NCI-H510A treated with DMSO at 0.1 percent for 48 hours (cell line): ENCODE measurements at regions not wholly inside any gene's neighbourhood (a gene's known extent, or its start where the extent isn't known, plus 50 kb on each side); places are given as distances from the start of the nearest gene placed in this dataset.
"Not testable (repeated sequence)": the region's sequence is repeated elsewhere in the genome, so short reads cannot be mapped to it uniquely, and the experiment has no call there.

Source experiments
- DNase-seq: peaks from one replicate; lab custom pipeline; 2025; lab: John Stamatoyannopoulos, UW

DNA sequence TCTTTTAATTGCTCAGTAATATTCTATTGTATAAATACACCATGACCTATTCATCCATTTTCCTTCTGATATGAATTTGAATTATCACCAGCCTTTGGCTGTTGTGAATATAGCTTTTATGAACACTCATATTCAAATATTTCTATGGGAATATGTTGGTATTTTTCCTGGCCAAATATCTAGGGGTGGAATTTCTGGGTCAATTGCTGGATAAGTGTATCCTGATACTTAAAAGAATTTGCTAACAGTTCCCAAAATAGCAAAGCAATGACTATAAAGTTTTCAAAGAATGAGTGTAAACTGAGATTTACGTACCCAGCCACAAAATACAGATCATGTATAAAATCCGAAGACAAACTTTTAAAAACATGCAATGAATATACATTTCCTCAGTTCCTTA, 148.7 kb upstream of the CLEC14A start:
- DNase-seq: no peak

DNA sequence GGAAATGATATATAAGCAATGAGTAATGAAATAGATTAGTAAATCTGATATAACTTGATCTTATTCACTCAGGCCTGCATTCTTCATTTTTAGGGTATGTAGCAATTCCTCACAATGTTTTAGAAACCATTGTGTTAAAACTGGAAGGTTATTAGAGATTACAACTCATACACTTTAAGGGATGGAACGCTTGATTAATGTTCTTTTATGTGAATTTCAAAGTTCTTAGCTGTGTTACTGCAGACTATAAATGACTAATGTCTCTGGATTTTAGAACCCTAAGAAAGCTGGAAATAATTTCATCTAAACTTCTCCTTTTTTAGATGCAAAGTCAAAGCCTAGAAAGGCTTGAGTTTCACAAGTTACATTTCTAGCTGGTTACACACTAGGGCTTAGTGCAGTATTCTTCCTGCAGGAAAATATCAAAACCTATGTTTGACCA, 148.2 kb upstream of the CLEC14A start:
- no peak for DNase-seq

DNA sequence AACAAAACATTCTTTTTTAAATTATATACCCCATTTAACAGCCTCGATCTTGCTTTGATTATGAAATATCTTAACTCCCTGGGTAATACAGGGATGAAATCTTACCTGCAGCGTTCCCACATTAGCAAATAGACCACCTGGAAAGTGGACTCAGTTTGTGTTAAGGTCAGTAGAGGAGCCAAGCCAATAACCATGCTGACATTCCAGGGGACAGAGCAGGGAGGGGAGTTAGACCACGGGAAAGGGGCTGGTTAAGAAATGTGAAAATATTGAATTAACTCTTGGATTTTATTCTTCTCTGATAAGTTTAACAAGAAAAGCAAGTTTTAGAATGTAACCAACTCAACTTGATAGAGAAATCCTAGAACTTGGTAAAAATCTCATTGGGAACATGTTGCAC, 144.9 kb upstream of the CLEC14A start:
- DNase-seq: no peak

DNA sequence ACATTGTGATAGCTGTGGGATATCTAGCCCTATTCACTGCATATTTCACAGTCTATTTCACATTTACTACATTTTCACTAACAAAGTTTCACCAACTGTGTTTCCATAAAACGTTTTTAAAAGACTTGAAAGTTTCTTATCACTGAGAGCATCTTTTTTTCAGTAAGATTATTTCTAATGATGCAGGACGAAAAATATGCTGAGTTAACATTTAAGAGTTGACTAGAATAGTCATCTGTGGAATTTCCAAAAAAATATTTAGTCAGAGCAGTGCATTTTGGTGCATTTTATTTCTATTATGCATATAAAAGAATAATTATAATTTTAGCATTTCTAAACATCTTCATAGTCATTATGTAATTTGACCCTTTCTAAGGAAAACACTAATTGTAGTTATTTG, 143.8 kb upstream of the CLEC14A start:
- no peak for DNase-seq

DNA sequence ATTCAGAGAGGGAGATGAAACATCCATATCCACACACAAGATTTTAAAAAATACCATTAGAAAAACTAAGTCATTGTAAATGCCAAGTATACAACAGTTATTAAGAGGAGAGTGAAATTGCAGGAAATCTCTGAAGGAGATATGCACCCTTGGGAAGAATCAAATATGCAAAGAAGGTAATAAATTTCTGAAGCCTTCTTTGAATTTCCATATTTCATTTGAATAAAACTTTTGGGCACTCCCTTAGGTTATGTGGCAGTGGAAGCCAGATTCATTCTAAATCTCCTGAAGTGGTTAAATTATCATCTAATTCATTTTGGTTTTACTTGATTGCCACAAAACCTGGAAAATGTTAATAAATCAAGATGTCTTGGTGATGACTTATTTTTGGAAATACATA, 138.9 kb upstream of the CLEC14A start:
- no peak for DNase-seq

DNA sequence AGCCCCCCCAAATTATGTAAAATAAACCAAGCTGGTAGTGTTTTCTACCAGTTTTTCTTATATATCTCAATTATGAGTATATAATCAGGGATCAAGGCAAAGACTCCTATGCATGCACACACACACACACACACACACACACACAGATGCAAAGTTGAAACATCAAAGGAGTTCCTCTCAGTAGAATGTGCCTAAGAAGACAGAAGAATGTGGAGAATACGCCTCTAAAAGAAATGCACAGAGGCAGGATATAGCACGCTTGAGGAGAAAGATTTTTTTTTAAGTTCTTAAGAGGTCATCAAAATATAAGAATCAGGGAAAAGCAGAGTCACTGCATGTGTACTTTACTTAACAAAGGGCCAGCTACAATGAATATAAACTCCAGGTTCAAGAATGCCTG, 138.2 kb upstream of the CLEC14A start:
- DNase-seq: no peak

DNA sequence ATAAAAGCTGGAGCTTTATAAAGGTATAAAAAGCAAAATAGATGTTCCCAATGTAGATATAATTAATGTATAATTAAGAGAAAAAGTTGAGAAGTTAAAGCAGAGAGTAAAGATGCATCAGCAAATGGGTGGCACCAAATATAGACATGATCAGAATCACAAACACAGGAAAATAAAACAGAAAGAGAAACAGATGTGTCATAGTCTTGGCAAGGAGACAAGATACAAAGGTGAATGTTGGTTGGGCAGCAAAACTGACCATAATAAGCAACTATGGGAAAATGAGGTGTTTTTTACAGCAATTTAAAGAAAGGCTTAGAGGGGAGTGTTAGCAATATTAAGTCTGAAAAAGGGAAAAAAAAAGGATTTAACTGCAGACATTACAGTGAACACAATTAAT, 135.4 kb upstream of the CLEC14A start:
- no peak for DNase-seq

DNA sequence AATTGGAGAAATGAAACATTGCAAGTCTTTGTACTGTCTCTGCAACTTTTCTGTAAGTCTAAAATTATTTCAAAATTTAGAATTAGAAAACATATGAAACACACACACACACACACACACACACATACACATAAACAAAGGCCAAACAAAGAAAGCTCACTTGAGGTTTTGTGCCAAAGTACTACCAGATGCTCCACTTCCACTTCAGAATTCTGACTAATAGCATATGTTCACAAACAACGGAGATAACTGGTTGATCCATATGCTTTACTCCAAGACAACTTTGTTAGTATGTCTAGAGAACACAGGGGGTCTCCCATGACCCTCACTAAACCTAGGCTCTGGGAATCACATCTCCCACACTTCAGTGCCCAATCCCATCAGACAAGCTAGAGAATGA, 133.8 kb upstream of the CLEC14A start:
- DNase-seq: no peak

DNA sequence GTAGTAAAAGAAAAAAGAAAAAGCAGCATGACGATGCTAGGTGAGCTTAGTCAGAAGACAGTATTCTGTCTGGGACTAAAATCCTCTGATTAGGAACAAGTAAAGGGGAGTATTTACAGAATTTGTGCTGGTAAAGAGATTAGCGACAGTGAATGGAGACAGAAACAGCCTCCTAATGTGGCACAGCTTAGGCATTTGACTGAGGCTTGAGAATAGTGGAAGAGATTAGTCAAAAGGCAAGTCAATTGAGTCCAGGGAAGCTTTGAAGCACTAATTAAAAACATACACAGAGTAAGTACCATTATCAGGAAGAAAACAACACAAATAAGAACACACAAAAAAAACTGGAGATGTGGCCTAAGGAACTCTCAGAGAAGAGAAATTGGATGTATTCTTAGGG, 131.9 kb upstream of the CLEC14A start:
- DNase-seq: no peak

DNA sequence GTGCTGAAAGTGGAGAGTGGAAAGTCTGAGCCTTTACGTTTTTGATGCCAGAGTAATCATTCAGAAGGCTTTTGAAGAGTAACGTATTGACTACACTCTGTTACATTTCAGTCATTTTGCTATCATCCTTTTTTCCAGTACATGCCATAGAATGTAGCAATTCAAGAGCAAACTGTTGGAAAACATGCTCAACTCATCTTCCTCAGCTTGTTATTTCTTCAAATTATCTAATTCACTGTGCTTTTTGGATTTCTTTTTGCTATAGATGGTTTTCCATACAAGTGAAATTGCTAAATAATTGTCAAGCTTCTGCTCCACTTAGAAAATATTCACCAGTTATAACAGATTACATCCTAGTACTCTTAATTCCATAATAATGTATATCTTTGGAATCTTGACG, 129.9 kb upstream of the CLEC14A start:
- no peak for DNase-seq

DNA sequence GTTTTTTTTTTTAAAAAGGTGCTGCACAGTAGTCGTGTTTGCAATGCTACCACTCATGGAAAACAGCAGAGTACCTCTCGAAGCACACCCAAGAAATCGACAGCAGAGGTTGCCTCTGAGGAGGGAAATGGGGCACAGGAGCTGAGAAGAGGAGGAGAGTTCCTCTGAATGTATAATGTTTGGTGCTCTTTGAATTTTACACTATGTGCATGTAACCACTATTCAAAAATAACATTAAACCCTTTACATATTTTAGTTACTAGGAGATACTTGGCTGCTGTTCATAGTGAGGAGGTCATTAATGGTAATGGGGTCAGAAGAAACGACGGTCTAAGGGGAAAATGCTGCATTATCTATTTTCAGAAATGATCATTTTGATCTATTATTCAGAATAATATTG, 129.4 kb upstream of the CLEC14A start:
- no peak for DNase-seq

DNA sequence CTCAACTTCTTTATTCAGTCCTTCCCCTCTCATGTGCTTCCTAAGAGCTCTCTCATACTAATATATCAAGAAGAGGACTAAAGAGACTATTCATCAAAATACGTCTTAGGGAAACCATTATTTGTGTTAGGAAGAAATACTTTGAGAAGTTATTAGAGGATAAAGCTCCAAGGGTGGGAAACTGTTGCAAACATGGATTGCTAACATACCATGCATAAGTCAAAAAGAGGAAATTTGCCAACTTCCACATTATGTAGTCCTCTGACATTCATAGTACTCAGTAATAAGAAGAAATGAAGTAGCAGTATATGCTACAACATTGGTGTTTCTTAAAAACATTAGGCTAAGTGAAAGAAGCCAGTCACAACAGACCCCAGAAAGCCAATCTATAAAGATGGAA, 128.8 kb upstream of the CLEC14A start:
- DNase-seq: no peak

DNA sequence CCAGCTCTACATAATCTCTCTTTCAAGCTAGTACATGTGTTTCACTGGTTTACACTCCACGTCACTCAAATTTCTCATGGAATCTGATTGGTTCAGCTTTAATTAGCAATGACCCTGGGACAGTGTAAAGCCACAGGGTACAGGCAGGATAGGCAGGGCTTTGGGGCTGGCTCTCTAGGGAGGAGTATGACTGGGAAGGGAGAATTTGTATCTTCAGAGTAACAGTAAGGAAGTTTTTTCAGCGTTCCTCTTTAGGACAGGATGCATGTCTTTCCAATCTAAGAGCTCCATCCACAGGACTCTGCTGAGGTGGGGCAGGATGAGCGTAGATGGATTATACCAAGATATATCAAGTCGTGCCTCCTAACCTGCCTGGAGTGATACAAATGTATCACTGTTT, 112.0 kb upstream of the CLEC14A start:
- DNase-seq: no peak

DNA sequence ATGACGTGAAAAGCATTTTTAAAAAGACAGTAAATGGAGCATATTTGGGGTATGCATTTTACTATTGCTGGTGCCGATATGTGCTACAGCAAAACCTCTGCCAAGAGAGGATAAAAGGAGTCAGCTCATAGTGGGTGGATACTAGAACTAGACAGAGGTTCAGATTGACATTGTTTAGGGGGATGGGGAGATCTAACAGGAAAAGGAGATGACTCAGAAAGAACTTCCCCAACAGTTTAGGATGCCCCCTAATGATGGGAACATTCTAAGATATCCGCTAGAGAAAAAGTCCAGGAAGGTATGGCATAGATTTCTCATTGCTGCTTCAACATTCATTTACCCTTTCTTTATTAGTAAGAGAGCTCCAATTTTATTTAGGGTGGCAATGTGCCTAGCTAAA, 110.5 kb upstream of the CLEC14A start:
- no peak for DNase-seq

DNA sequence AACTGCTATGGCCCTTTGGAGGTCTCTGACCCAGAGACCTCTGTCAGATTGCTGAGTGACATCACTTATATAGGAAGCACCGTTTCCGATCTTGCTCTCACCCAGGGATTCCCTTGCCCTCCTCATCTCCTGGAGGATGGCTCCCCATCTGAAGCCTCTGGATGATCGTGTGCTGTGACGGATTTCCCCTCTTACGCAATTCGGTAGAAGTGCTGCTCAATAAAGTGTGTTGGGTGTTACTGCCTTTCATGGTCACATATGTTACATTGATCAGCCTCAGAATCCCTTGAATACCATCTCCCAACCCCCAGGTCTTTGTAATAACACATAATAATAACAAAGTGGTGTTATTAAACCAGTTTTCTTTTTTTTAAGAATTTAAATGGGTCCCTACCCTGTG, 107.3 kb upstream of the CLEC14A start:
- no peak for DNase-seq

DNA sequence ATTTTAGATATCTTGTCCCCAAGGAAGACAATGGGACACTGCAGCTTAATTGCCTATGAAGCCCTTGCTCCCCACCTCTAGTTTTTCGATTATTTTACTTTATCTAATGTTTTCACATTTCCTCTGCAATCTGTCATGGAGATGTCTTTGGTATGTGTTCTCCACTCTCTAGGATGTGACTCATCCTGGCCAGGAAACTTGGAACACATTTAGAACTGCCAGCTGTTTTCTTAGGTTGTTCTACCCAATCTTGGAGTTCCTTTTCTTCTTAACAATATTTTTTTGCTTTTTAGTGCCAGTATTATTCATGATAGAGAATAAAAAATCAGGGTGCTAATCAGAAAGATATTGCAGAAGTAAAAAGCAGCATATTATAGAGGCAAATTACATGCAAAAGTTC, 101.7 kb upstream of the CLEC14A start:
- DNase-seq: no peak

DNA sequence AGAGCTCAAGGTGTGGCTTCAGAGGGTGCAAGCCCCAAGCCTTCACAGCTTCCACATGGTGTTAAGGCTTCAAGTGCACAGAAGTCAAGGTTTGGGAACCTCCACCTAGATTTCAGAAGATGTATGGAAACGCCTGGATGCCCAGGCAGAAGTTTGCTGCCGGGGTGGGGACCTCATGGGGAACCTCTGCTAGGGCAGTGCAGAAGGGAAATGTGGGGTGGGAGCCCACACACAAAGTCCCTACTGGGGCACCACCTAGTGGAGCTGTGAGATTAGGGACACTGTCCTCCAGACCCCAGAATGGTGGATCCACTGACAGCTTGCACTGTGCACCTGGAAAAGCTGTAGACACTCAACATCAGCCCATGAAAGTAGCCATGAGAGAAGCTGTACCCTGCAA, 99.6 kb upstream of the CLEC14A start:
- DNase-seq: not testable (repeated sequence)

DNA sequence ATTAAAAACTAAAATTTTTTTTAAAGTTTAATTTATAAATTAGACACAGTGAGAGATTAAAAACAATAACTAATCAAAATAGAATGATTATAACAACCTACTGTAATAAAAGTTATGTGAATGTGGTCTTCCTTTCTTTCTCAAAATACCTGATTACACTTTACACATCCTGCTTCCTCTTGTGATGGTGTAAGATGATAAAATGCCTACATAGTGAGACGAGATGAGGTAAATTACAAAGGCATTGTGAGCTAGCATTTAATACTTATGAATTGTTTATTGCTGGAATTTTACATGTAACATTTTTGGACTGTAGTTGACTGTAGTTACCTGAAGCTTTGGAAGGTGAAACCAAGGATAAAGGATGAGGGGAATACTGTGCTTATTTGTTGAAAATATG, 94.2 kb upstream of the CLEC14A start:
- no peak for DNase-seq

DNA sequence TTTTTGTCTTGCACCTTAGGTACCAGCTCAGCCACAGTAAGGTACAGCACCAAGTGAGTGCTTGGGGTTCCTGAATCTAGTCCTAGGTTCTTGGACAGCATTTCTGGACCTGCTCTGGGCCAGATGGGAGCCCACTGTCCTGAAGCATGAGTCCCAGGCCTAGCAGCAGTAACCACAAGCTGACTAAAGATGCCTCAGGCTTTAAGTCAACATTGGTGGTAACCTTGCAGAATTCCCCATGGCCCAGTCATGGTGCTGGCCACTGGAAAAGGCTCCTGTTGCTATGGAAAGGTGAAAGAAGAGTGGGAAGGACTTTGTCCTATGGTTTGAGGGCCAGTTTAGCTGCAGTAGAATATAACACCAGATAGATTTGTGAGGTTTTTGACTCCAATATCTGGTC, 86.9 kb upstream of the CLEC14A start:
- DNase-seq: no peak

DNA sequence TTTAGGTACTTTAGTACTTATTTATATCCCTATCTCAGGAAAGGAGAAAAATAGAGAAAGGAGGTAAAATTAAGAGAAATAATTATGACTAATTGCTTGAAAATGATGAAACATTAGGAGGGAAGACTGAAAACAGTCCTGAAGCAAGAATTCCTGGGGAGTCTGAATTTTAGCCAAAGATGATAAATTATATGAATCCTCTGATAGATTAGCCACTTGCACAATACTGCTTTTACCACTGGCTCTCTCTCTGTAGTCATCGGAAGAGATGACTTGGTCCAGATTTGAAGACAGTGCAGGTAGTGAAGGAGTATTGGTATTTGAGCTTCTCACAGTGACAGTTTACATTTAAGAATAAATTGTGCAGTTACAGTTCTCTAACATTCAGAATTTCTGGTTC, 83.8 kb upstream of the CLEC14A start:
- no peak for DNase-seq

DNA sequence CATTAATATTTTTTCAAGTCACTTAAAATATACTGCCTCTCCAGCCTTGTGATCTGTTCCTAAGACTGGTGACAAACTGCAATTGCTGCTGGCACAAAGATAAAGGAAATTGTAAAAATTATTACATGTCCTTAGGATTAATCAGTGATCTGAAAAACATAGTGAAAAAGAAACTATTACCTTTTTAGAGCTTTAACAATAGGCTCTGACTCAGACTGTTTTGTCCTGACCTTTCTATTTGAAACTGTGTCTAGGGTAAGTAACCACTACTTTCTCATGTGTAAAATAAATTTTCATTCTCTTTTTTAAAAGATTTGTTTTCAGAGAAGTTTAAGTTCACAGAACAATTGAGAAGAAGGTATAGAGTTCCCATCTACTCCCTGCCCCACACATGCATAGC, 80.4 kb upstream of the CLEC14A start:
- DNase-seq: no peak

DNA sequence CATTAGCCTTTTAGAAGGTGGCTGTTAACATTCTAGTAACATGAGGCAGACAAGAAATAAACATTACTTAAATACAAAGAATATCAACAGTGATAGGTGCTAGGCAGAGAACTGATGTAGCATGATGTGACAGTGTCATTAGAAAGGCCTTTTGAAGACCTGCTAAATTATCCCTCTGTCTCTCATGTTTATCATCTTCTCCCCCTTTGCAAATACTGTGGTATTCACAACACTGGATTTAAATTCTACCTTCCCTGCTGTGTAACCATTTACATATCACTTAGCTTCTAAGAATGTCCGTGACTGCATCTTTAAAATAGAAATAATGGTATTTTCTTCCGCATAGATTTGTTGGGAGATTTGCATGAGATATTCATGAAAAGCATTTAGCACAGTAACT, 74.4 kb upstream of the CLEC14A start:
- DNase-seq: no peak

DNA sequence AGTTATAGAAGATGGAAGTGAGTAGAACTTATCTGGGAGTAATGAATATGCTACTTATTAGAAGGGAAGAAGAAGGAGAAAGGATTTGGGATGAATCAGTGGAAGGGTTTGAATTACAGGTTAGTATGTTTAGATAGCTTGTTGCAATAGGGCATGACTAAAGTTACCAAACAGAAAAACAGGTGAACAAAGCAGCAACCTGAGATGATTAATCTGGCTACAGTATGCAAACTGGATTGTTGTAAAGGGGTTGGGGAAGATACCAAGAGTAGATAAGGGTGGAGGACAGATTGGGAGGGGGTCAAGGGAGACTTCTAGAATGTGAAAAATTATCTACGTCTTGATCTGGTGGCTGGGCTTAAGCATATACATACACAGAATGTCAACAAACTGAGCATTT, 73.4 kb upstream of the CLEC14A start:
- DNase-seq: no peak

DNA sequence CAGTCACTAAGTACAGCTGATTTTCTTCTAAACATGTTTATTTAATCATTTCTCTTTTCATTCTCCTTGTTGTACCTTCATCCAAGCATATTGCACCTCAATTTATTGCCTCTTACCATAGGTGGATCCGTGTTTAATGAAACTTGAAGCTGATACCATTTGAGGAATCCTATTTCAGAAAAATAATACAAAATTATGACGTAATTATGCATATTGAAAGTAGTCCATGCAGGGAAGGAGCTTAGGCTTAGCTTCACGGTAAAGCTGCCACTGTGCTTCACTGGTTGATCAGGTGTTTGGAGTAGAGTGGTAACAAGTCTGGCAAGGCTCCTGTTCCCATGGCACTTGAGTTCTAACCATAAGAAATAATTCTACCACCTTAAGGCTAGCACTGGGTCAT, 61.0 kb upstream of the CLEC14A start:
- DNase-seq: no peak

DNA sequence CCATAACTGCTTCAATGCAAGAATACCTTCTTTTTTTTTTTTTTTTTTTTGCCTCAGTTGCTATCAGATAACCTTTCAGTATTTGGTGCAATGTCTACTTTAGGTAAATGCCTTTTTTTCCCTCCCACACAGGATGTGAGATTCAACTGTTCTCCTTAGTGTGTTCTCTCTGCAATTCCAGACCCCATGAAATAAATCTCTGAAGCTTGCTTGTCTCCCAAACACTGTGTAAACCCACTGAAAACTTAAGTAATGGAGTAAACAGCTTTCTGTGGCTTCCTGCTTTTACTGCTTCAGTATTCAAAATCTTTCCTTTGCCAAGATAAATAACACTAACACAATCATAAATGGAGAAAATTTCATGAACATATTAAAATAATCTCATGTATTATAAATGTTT, 55.8 kb upstream of the CLEC14A start:
- DNase-seq: no peak
